H1 (cell line): ENCODE measurements at regions not wholly inside any gene's neighbourhood (a gene's known extent, or its start where the extent isn't known, plus 50 kb on each side); places are given as distances from the start of the nearest gene placed in this dataset.

Experiments used
- ZNF274 ChIP-seq: IDR thresholded peaks from 2 replicates; pipeline ENCODE4 v1.7.0; 2012; ENCODE audit warnings: low read length, borderline replicate concordance; ENCODE audit errors: extremely low read depth

GRCh38 chr3:175983379-175983778, 1124.2 kb downstream of the NAALADL2 start (continued):
- TF ChIP-seq ZNF274: no peak
